Keratinocyte (primary cell): ENCODE measurements at regions not wholly inside any gene's neighbourhood (a gene's known extent, or its start where the extent isn't known, plus 50 kb on each side); places are given as distances from the start of the nearest gene placed in this dataset.

Source experiments
- CTCF ChIP-seq, 3 experiments: IDR thresholded peaks in 1 of 3; conservative IDR thresholded peaks in 1 of 3; optimal IDR thresholded peaks in 1 of 3; 2 replicates in 2 of 3; 3 replicates in 1 of 3; pipeline versions ENCODE3 to v1.5.1; 2011; ENCODE audit warnings: low read length in 3 of 3, mild to moderate bottlenecking in 3 of 3, moderate library complexity in 2 of 3, control low read depth in 1 of 3, inconsistent platforms in 1 of 3; ENCODE audit not compliant: insufficient read depth in 2 of 3; ENCODE audit errors: extremely low read depth in 1 of 3
- EZH2 ChIP-seq: IDR thresholded peaks from one replicate; pipeline ENCODE4 v1.6.1; 2012; ENCODE audit warnings: inconsistent platforms, mild to moderate bottlenecking, low read length, moderate library complexity

DNA sequence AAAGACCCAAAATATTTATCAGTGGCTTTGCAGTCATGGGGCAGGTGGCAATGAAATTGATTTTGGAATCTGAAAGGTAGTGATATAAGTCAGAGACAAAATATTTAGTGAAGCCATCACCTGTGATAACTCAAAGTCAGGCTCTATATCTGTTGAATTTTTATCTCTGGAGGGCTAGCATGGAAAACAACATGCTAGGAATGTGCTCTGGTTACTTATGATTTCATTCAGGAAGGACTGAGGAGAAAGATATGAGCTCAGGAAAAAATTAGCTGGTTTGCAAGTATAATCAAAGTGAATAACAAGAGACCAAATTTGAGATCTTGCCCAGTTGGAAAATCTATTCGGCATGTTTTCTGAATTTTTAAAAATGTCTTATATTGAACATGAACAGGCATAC, 364.6 kb upstream of the LRRC7 start:
- no peak for TF ChIP-seq CTCF (optimal IDR thresholded peaks at IDR 0.05 in 1 of 3, IDR thresholded peaks at IDR 0.05 in 1 of 3, conservative IDR thresholded peaks at IDR 0.05 in 1 of 3; ENCODE audit: extremely low read depth in 1 of 3, insufficient read depth in 2 of 3, low read length in 3 of 3)
- TF ChIP-seq EZH2, result no peak
